GM23338 (cell line): ENCODE measurements at regions not wholly inside any gene's neighbourhood (a gene's known extent, or its start where the extent isn't known, plus 50 kb on each side); places are given as distances from the start of the nearest gene placed in this dataset.

Experiments
- ATAC-seq: fragments of 200-7000 bp; cut with Tn5 transposase; 3 replicates; pipeline ENCODE4 v1.9.1; 2020
- DNase-seq: peaks from one replicate; pipeline ENCODE4 v3.0.0-alpha.2; 2015; ENCODE audit warnings: low spot score
- H2AFZ ChIP-seq: fragments of 200-600 bp; sonication (generic); 2 replicates; pipeline ENCODE4 v1.8.0; 2016; ENCODE audit warnings: antibody characterized with exemption, mild to moderate bottlenecking, moderate library complexity
- H3F3A ChIP-seq: fragments of 200-600 bp; sonication (generic); replicated peaks from 2 replicates; pipeline ENCODE4 v1.8.0; 2017; ENCODE audit warnings: antibody characterized with exemption, mixed run types, low read depth
- H3K27ac ChIP-seq: fragments of 200-600 bp; sonication (generic); 2 replicates; pipeline ENCODE4 v1.6.1; 2016; ENCODE audit warnings: low read depth
- H3K27me3 ChIP-seq: fragments of 200-600 bp; sonication (generic); 2 replicates; pipeline ENCODE4 v1.8.0; 2016; ENCODE audit warnings: mild to moderate bottlenecking, mixed run types, moderate library complexity; ENCODE audit not compliant: insufficient read depth
- H3K36me3 ChIP-seq: fragments of 200-600 bp; sonication (generic); 2 replicates; pipeline ENCODE4 v1.8.0; 2016; ENCODE audit warnings: mild to moderate bottlenecking; ENCODE audit not compliant: insufficient read depth
- H3K4me1 ChIP-seq: fragments of 200-600 bp; sonication (generic); 2 replicates; pipeline ENCODE4 v1.8.0; 2016; ENCODE audit warnings: mild to moderate bottlenecking, moderate library complexity; ENCODE audit not compliant: insufficient read depth
- H3K4me2 ChIP-seq: fragments of 200-600 bp; sonication (generic); 2 replicates; pipeline ENCODE4 v1.7.1; 2017; ENCODE audit warnings: mixed run types
- H3K4me3 ChIP-seq: fragments of 200-600 bp; sonication (generic); 2 replicates; pipeline ENCODE4 v1.6.1; 2016; ENCODE audit warnings: mixed run types
- H3K79me2 ChIP-seq: fragments of 200-600 bp; sonication (generic); replicated peaks from 2 replicates; pipeline ENCODE4 v1.8.0; 2017; ENCODE audit warnings: mild to moderate bottlenecking; ENCODE audit not compliant: insufficient read depth
- H3K9me2 ChIP-seq: fragments of 200-600 bp; sonication (generic); 2 replicates; pipeline ENCODE4 v1.8.0; 2017; ENCODE audit not compliant: insufficient read depth
- H4K20me1 ChIP-seq: fragments of 200-600 bp; sonication (generic); replicated peaks from 2 replicates; pipeline ENCODE4 v1.8.0; 2017; ENCODE audit warnings: mild to moderate bottlenecking; ENCODE audit not compliant: insufficient read depth
- H3K27ac Mint-ChIP-seq: 2 replicates; pipeline ENCODE4 v1.8.0; 2020; ENCODE audit warnings: inconsistent platforms, mild to moderate bottlenecking, moderate library complexity, mixed read lengths
- H3K27me3 Mint-ChIP-seq: 3 replicates; pipeline ENCODE4 v1.8.0; 2022; ENCODE audit warnings: low read depth, mild to moderate bottlenecking, moderate library complexity, mixed read lengths, inconsistent platforms; ENCODE audit not compliant: insufficient read depth, poor library complexity
- H3K36me3 Mint-ChIP-seq: 3 replicates; pipeline ENCODE4 v1.8.0; 2021; ENCODE audit warnings: low read depth, mild to moderate bottlenecking, inconsistent platforms, moderate library complexity, mixed read lengths
- H3K4me1 Mint-ChIP-seq: 3 replicates; pipeline ENCODE4 v1.8.0; 2020; ENCODE audit warnings: mild to moderate bottlenecking, inconsistent platforms, mixed read lengths
- H3K4me3 Mint-ChIP-seq: 3 replicates; pipeline ENCODE4 v1.8.0; 2021; ENCODE audit warnings: moderate library complexity, mild to moderate bottlenecking, inconsistent platforms, mixed read lengths
- H3K9me3 Mint-ChIP-seq: 3 replicates; pipeline ENCODE4 v1.8.0; 2020; ENCODE audit warnings: moderate library complexity, mild to moderate bottlenecking, inconsistent platforms, mixed read lengths
- CREB1 ChIP-seq: fragments of 250-450 bp; sonication (Bioruptor Pico); IDR thresholded peaks from 2 replicates; pipeline ENCODE4 v1.5.0; 2020; ENCODE audit warnings: low read depth, mild to moderate bottlenecking, moderate library complexity
- EZH2 ChIP-seq: fragments of 200-600 bp; sonication (generic); IDR thresholded peaks from one replicate; pipeline ENCODE4 v1.8.0; 2017; ENCODE audit warnings: antibody characterized with exemption, mild to moderate bottlenecking, low read depth; ENCODE audit not compliant: unreplicated experiment
- EZH2phosphoT487 ChIP-seq: fragments of 200-600 bp; sonication (generic); IDR thresholded peaks from one replicate; pipeline ENCODE4 v1.8.1; 2018; ENCODE audit warnings: antibody characterized with exemption; ENCODE audit not compliant: unreplicated experiment
- JUNB ChIP-seq: IDR thresholded peaks from one replicate; pipeline ENCODE4 v1.6.1; 2016; ENCODE audit warnings: antibody characterized with exemption; ENCODE audit not compliant: unreplicated experiment
- NANOG ChIP-seq: IDR thresholded peaks from 2 replicates; pipeline ENCODE4 v1.6.1; 2016; ENCODE audit warnings: antibody characterized with exemption, borderline replicate concordance
- POLR2AphosphoS5 ChIP-seq: IDR thresholded peaks from 2 replicates; pipeline ENCODE4 v1.6.1; 2016; ENCODE audit warnings: antibody characterized with exemption, low read depth
- STAT1 ChIP-seq: IDR thresholded peaks from one replicate; pipeline ENCODE4 v1.6.1; 2016; ENCODE audit warnings: antibody characterized with exemption; ENCODE audit not compliant: unreplicated experiment
- ZNF114 ChIP-seq: fragments of 250-450 bp; sonication (Bioruptor Pico); IDR thresholded peaks from 2 replicates; pipeline ENCODE4 v1.5.0; 2020; ENCODE audit warnings: mild to moderate bottlenecking, moderate library complexity
- ZNF331 ChIP-seq: fragments of 250-450 bp; sonication (Bioruptor Pico); IDR thresholded peaks from 2 replicates; pipeline ENCODE4 v1.5.0; 2020; ENCODE audit warnings: low read depth, mild to moderate bottlenecking, moderate library complexity
- ZNF462 ChIP-seq: fragments of 250-450 bp; sonication (Bioruptor Pico); IDR thresholded peaks from 2 replicates; pipeline ENCODE4 v1.5.0; 2020; ENCODE audit warnings: mild to moderate bottlenecking, moderate library complexity
- TF ChIP-seq, protein P1 (sequence below): IDR thresholded peaks from one replicate; pipeline ENCODE4 v1.6.1; 2018; ENCODE audit warnings: antibody characterized with exemption; ENCODE audit not compliant: unreplicated experiment
- TF ChIP-seq, protein P2 (sequence below), 2 experiments: fragments of 200-600 bp in 1 of 2; sonication (generic) in 1 of 2; conservative IDR thresholded peaks; 2 replicates each; pipeline versions ENCODE4 v1.5.1 to v1.6.1; 2016 to 2017; ENCODE audit warnings: antibody characterized with exemption in 2 of 2, low read depth in 2 of 2, mild to moderate bottlenecking in 2 of 2, moderate library complexity in 1 of 2
- TF ChIP-seq, protein P3 (sequence below): IDR thresholded peaks from 2 replicates; pipeline ENCODE4 v1.6.1; 2016; ENCODE audit warnings: antibody characterized with exemption

DNA sequence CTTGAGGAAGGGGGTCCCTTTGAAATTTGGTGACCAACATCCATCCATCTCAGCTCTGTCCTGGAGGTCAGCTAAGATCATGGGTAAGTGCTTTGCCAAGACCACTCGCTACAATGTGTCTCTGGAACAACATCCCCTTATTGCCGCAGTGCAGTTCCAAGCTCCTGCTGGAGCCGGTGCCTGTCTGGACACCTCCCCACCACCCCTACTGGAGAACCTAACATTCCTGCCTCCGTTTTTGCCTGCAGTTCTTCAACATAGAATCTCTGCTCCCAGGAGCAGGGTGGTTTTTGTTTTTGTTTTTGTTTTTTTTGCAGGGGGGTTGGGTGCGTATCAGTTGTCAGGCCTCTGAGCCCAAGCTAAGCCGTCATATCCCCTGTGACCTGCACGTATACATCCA is 51.2 kb upstream of the FXYD4 start:
- Histone ChIP-seq H4K20me1 (no peaks in the 10 kb centered on the region), H3F3A (0 out of 2 replicates have a peak, but pooled peaks cover 3% of the 10 kb centered on the region), H3K27me3 (no peaks in the 10 kb centered on the region), H3K4me3 (no peak overlapping the region), H2AFZ (peak overlapping the region; percentile 43; the same call in 1 of the 2 replicates), H3K4me2 (no peak overlapping the region), H3K27ac (no peak overlapping the region), H3K4me1 (peaks cover 15% of the 10 kb centered on the region; the same call in 1 of the 2 replicates), H3K9me2 (no peaks in the 10 kb centered on the region), H3K36me3 (no peaks in the 10 kb centered on the region), H3K79me2 (no peaks in the 10 kb centered on the region)
- TF ChIP-seq STAT1 (no peak), ZNF462 (no peak), EZH2phosphoT487 (no peak), NANOG (no peak), EZH2 (no peak), POLR2AphosphoS5 (no peak), CREB1 (CRISPR knock-in tag) (no peak), ZNF331 (CRISPR knock-in tag) (no peak), ZNF114 (CRISPR knock-in tag) (no peak), JUNB (no peak)
- TF ChIP-seq, protein P1, sequence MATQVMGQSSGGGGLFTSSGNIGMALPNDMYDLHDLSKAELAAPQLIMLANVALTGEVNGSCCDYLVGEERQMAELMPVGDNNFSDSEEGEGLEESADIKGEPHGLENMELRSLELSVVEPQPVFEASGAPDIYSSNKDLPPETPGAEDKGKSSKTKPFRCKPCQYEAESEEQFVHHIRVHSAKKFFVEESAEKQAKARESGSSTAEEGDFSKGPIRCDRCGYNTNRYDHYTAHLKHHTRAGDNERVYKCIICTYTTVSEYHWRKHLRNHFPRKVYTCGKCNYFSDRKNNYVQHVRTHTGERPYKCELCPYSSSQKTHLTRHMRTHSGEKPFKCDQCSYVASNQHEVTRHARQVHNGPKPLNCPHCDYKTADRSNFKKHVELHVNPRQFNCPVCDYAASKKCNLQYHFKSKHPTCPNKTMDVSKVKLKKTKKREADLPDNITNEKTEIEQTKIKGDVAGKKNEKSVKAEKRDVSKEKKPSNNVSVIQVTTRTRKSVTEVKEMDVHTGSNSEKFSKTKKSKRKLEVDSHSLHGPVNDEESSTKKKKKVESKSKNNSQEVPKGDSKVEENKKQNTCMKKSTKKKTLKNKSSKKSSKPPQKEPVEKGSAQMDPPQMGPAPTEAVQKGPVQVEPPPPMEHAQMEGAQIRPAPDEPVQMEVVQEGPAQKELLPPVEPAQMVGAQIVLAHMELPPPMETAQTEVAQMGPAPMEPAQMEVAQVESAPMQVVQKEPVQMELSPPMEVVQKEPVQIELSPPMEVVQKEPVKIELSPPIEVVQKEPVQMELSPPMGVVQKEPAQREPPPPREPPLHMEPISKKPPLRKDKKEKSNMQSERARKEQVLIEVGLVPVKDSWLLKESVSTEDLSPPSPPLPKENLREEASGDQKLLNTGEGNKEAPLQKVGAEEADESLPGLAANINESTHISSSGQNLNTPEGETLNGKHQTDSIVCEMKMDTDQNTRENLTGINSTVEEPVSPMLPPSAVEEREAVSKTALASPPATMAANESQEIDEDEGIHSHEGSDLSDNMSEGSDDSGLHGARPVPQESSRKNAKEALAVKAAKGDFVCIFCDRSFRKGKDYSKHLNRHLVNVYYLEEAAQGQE = no peak
- TF ChIP-seq, protein P2, sequence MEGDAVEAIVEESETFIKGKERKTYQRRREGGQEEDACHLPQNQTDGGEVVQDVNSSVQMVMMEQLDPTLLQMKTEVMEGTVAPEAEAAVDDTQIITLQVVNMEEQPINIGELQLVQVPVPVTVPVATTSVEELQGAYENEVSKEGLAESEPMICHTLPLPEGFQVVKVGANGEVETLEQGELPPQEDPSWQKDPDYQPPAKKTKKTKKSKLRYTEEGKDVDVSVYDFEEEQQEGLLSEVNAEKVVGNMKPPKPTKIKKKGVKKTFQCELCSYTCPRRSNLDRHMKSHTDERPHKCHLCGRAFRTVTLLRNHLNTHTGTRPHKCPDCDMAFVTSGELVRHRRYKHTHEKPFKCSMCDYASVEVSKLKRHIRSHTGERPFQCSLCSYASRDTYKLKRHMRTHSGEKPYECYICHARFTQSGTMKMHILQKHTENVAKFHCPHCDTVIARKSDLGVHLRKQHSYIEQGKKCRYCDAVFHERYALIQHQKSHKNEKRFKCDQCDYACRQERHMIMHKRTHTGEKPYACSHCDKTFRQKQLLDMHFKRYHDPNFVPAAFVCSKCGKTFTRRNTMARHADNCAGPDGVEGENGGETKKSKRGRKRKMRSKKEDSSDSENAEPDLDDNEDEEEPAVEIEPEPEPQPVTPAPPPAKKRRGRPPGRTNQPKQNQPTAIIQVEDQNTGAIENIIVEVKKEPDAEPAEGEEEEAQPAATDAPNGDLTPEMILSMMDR (conservative IDR thresholded peaks at IDR 0.05; ENCODE audit: low read depth in 2 of 2) = no peak
- TF ChIP-seq, protein P3, sequence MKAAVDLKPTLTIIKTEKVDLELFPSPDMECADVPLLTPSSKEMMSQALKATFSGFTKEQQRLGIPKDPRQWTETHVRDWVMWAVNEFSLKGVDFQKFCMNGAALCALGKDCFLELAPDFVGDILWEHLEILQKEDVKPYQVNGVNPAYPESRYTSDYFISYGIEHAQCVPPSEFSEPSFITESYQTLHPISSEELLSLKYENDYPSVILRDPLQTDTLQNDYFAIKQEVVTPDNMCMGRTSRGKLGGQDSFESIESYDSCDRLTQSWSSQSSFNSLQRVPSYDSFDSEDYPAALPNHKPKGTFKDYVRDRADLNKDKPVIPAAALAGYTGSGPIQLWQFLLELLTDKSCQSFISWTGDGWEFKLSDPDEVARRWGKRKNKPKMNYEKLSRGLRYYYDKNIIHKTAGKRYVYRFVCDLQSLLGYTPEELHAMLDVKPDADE = no peak
- H3K4me1 Mint-ChIP-seq = peaks cover 28% of the 10 kb centered on the region
- DNase-seq (no peak), ATAC-seq (no peak)
- H3K4me3 Mint-ChIP-seq = no peak overlapping the region
- H3K36me3 Mint-ChIP-seq = no peaks in the 10 kb centered on the region; the same call in 2 of the 3 replicates
- H3K9me3 Mint-ChIP-seq = no peaks in the 10 kb centered on the region; the same call in 2 of the 3 replicates
- H3K27ac Mint-ChIP-seq = no peak overlapping the region
- H3K27me3 Mint-ChIP-seq = peaks cover 3% of the 10 kb centered on the region
